Lower leg skin (tissue), 3 donors: ENCODE measurements at regions not wholly inside any gene's neighbourhood (a gene's known extent, or its start where the extent isn't known, plus 50 kb on each side); places are given as distances from the start of the nearest gene placed in this dataset.

ENCODE experiments used
- CTCF ChIP-seq, 3 donors: fragments of 450-650 bp; IDR thresholded peaks; one replicate each; pipeline ENCODE4 v1.5.1; 2016; ENCODE audit warnings: antibody characterized with exemption in 3 of 3, mild to moderate bottlenecking in 3 of 3, moderate library complexity in 2 of 3
- POLR2A ChIP-seq, 2 donors: fragments of 450-650 bp; IDR thresholded peaks; one replicate each; pipeline ENCODE4 v1.6.1; 2016 to 2017; ENCODE audit warnings: antibody characterized with exemption in 2 of 2, mild to moderate bottlenecking in 1 of 2, moderate library complexity in 1 of 2

- TF ChIP-seq CTCF (IDR thresholded peaks at IDR 0.05) (no peak), POLR2A (IDR thresholded peaks at IDR 0.05) (no peak)
Observed at GRCh38 chr6:104563306-104563705, 296.4 kb downstream of the HACE1 start.
